Spleen (tissue), 7 donors: ENCODE measurements at regions not wholly inside any gene's neighbourhood (a gene's known extent, or its start where the extent isn't known, plus 50 kb on each side); places are given as distances from the start of the nearest gene placed in this dataset.

Experiments used
- CTCF ChIP-seq, 11 experiments: fragments of 200-600 bp in 7 of 11; fragments of 450-650 bp in 4 of 11; sonication (generic) in 4 of 11; IDR thresholded peaks in 8 of 11; conservative IDR thresholded peaks in 3 of 11; 1 replicate in 7 of 11; 2 replicates in 4 of 11; pipeline versions ENCODE4 v1.4.0 to v1.8.0; 2016 to 2021; ENCODE audit warnings: antibody characterized with exemption in 11 of 11, inconsistent platforms in 4 of 11, mild to moderate bottlenecking in 1 of 11
- POLR2A ChIP-seq, 3 donors: fragments of 450-650 bp; IDR thresholded peaks; one replicate each; pipeline ENCODE4 v1.5.1; 2017; ENCODE audit warnings: antibody characterized with exemption in 3 of 3, mild to moderate bottlenecking in 1 of 3
- POLR2AphosphoS5 ChIP-seq, 3 donors: sonication (generic); formaldehyde crosslinking; IDR thresholded peaks; one replicate each; pipeline ENCODE4 v1.5.1; 2017; ENCODE audit warnings: antibody characterized with exemption in 3 of 3
- donor health status: DM: no; HTN: no; CAD: no; lungs with moderate emphysema.
- donor health status: DM: no; HTN: no; CAD: no.
- donor health status: DM: no; HTN: no; CAD: no.

- TF ChIP-seq CTCF (IDR thresholded peaks at IDR 0.05 in 8 of 11, conservative IDR thresholded peaks at IDR 0.05 in 3 of 11) (no peak), POLR2A (IDR thresholded peaks at IDR 0.05) (no peak), POLR2AphosphoS5 (IDR thresholded peaks at IDR 0.05) (no peak)
Observed at GRCh38 chr5:4053136-4053535, 457.5 kb downstream of the IRX1 start.
